A673 (cell line): ENCODE measurements at regions not wholly inside any gene's neighbourhood (a gene's known extent, or its start where the extent isn't known, plus 50 kb on each side); places are given as distances from the start of the nearest gene placed in this dataset.

Experiments
- BruUV-seq: library from RNA; stranded (reverse); fragments of 400-500 nt; replicated peaks from 2 replicates; lab custom pipeline; 2021; lab: Mats Ljungman, UMichigan
- CTCF ChIA-PET: fragments of 300-600 bp; sonication (Branson Sonifier 250); formaldehyde crosslinking; loops from one replicate; lab custom pipeline; 2022; ENCODE audit warnings: antibody characterized with exemption; lab: Charles Lee
- POLR2A ChIA-PET: fragments of 300-600 bp; sonication (Branson Sonifier 250); formaldehyde crosslinking; loops from one replicate; lab custom pipeline; 2022; ENCODE audit warnings: antibody characterized with exemption; ENCODE audit not compliant: low non-redundant PET; lab: Charles Lee
- DNase-seq: peaks from one replicate; pipeline ENCODE4 v3.0.0-alpha.2; 2015; ENCODE audit warnings: low spot score
- H3K27ac ChIP-seq: fragments of 200-600 bp; sonication (generic); 2 replicates; pipeline ENCODE4 v1.5.1; 2016; ENCODE audit warnings: mixed run types, low read depth, mild to moderate bottlenecking, mixed read lengths, antibody characterized with exemption, low read length; ENCODE audit not compliant: poor library complexity, severe bottlenecking
- H3K27me3 ChIP-seq: fragments of 200-600 bp; sonication (generic); replicated peaks from 2 replicates; pipeline ENCODE4 v1.6.1; 2017; ENCODE audit warnings: mixed run types, low read depth, mild to moderate bottlenecking, mixed read lengths, antibody characterized with exemption, low read length; ENCODE audit not compliant: insufficient read depth, poor library complexity
- H3K36me3 ChIP-seq: fragments of 200-600 bp; sonication (generic); 2 replicates; pipeline ENCODE4 v1.6.1; 2016; ENCODE audit warnings: mixed run types, mild to moderate bottlenecking, mixed read lengths, antibody characterized with exemption, low read length; ENCODE audit not compliant: insufficient read depth, poor library complexity, severe bottlenecking
- H3K4me1 ChIP-seq: fragments of 200-600 bp; sonication (generic); 2 replicates; pipeline ENCODE4 v1.6.1; 2017; ENCODE audit warnings: mixed run types, mild to moderate bottlenecking, mixed read lengths, antibody characterized with exemption, low read length; ENCODE audit not compliant: insufficient read depth, poor library complexity, severe bottlenecking
- H3K4me3 ChIP-seq: fragments of 200-600 bp; sonication (generic); 2 replicates; pipeline ENCODE4 v1.5.1; 2016; ENCODE audit warnings: low read depth, mixed run types, mild to moderate bottlenecking, mixed read lengths, low read length; ENCODE audit not compliant: poor library complexity, severe bottlenecking
- H3K9me3 ChIP-seq: fragments of 200-600 bp; sonication (generic); 2 replicates; pipeline ENCODE4 v1.6.1; 2016; ENCODE audit warnings: mixed run types, low read depth, mild to moderate bottlenecking, mixed read lengths, antibody characterized with exemption, low read length; ENCODE audit not compliant: poor library complexity, severe bottlenecking
- EZH2 ChIP-seq: fragments of 200-600 bp; sonication (generic); IDR thresholded peaks from 2 replicates; pipeline ENCODE4 v1.6.1; 2017; ENCODE audit warnings: borderline replicate concordance, low read depth, mild to moderate bottlenecking, mixed read lengths, antibody characterized with exemption, low read length; ENCODE audit not compliant: poor library complexity, severe bottlenecking
- intact Hi-C: fragments of 100-400 bp; cut with micrococcal nuclease; formaldehyde crosslinking; loops from one replicate; pipeline ENCODE4 v1.10.0; 2022; ENCODE audit not compliant: unreplicated experiment
- TF ChIP-seq, protein P1 (sequence below): fragments of 300-800, 200-600 bp; sonication (generic); conservative IDR thresholded peaks from 2 replicates; pipeline ENCODE4 v1.5.1; 2017; ENCODE audit warnings: low read depth, mild to moderate bottlenecking, antibody characterized with exemption, low read length, moderate library complexity, mixed read lengths

DNA sequence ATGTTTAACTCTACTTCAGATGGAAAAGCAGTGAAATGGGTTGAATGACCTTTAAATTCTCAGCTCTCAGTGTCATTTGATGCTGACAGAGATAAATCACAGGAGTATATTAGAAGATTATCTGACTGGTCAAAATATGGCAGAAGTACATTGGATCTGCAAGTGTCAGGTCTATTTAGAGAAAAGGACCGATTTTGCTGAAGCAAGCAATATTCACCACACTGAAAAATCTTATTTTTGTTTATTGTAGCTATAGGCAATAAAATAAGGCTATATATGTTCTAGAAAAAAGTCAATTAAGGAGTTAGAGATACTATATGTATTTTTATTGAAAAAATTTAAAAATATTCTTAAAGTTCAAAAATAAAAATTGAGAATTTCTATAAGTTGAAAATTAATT, 325.3 kb downstream of the CXXC4 start:
- ChIA-PET CTCF (no interaction called here), POLR2A (no interaction called here)
- BruUV-seq: no TSS peak
- Histone ChIP-seq H3K36me3 (no peaks in the 10 kb centered on the region), H3K9me3 (no peaks in the 10 kb centered on the region), H3K27ac (no peak overlapping the region), H3K4me1 (no peaks in the 10 kb centered on the region), H3K4me3 (no peak overlapping the region), H3K27me3 (no peaks in the 10 kb centered on the region)
- DNase-seq: no peak
- intact Hi-C loops: no loop called here
- TF ChIP-seq, protein P1, sequence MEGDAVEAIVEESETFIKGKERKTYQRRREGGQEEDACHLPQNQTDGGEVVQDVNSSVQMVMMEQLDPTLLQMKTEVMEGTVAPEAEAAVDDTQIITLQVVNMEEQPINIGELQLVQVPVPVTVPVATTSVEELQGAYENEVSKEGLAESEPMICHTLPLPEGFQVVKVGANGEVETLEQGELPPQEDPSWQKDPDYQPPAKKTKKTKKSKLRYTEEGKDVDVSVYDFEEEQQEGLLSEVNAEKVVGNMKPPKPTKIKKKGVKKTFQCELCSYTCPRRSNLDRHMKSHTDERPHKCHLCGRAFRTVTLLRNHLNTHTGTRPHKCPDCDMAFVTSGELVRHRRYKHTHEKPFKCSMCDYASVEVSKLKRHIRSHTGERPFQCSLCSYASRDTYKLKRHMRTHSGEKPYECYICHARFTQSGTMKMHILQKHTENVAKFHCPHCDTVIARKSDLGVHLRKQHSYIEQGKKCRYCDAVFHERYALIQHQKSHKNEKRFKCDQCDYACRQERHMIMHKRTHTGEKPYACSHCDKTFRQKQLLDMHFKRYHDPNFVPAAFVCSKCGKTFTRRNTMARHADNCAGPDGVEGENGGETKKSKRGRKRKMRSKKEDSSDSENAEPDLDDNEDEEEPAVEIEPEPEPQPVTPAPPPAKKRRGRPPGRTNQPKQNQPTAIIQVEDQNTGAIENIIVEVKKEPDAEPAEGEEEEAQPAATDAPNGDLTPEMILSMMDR: no peak
- TF ChIP-seq EZH2: no peak

DNA sequence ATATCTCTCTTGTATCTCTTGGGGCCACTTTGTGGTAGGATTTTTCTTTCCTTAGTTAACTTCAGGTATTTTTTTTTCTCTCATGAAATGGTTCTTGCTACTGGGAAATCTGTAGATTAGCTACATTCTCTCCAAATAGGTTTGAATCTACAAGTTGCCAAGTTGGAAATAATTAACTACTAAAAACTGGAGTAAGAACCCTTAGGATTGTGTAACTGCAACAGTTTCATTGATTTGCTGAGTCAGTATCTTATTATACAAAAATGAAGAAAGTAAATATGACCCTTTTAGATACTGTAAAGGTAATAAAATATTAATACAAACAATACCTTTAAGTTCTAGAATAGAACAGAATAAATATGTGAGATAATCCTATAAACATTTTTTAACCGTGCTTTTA, 327.9 kb downstream of the CXXC4 start:
- H3K27ac ChIP-seq: no peak overlapping the region
- no peaks in the 10 kb centered on the region for H3K27me3 ChIP-seq
- H3K9me3 ChIP-seq: no peaks in the 10 kb centered on the region
- H3K36me3 ChIP-seq: no peaks in the 10 kb centered on the region
- no peak for TF ChIP-seq EZH2
- TF ChIP-seq, protein P1: no peak
- no peak overlapping the region for H3K4me3 ChIP-seq
- no peaks in the 10 kb centered on the region for H3K4me1 ChIP-seq
- POLR2A ChIA-PET: no interaction called here
- CTCF ChIA-PET: no interaction called here
- BruUV-seq: no TSS peak
- intact Hi-C loops: no loop called here
- DNase-seq: no peak

DNA sequence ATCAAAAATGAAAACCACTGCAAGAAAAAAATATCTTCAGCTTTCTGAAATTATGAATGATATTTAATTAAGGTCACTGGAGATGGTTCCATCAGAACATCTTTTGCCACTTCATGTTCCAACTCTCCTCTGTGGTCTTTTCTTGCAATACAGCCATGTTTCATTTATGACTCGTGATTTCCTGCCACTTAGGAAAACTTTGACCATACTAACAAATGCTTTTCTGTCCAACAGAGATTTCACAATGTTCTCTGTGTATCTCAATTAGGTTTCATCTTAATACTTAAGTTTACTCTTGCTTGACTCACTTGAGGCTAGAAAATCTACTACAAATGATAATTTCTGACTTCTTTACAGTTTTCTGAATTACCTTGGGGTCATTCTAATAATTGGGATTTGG, 330.9 kb downstream of the CXXC4 start:
- Histone ChIP-seq H3K36me3 (no peaks in the 10 kb centered on the region), H3K27me3 (no peaks in the 10 kb centered on the region), H3K4me1 (no peaks in the 10 kb centered on the region), H3K27ac (no peak overlapping the region), H3K9me3 (no peaks in the 10 kb centered on the region), H3K4me3 (no peak overlapping the region)
- BruUV-seq: no TSS peak
- no peak for TF ChIP-seq EZH2
- TF ChIP-seq, protein P1: no peak
- ChIA-PET CTCF (no interaction called here), POLR2A (no interaction called here)
- intact Hi-C loops: no loop called here
- DNase-seq: no peak
